Esophagus muscularis mucosa (tissue), 4 donors: ENCODE measurements at regions not wholly inside any gene's neighbourhood (a gene's known extent, or its start where the extent isn't known, plus 50 kb on each side); places are given as distances from the start of the nearest gene placed in this dataset.
"Not testable (repeated sequence)": the region's sequence is repeated elsewhere in the genome, so short reads cannot be mapped to it uniquely, and the experiment has no call there.

Experiments used
- EP300 ChIP-seq: sonication (generic); formaldehyde crosslinking; IDR thresholded peaks from one replicate; pipeline ENCODE4 v1.6.1; 2017; ENCODE audit warnings: antibody characterized with exemption
- POLR2A ChIP-seq: fragments of 450-650 bp; IDR thresholded peaks from one replicate; pipeline ENCODE4 v1.6.1; 2017; ENCODE audit warnings: antibody characterized with exemption, moderate library complexity, mild to moderate bottlenecking, low read depth
- POLR2AphosphoS5 ChIP-seq, 2 donors: sonication (generic); formaldehyde crosslinking; IDR thresholded peaks; one replicate each; pipeline ENCODE4 v1.6.1; 2017; ENCODE audit warnings: antibody characterized with exemption in 2 of 2
- TF ChIP-seq, protein P1 (sequence below), 3 experiments: fragments of 200-600 bp in 2 of 3; fragments of 450-650 bp in 1 of 3; sonication (generic) in 2 of 3; IDR thresholded peaks; one replicate each; pipeline ENCODE4 v1.5.1; 2017 to 2019; ENCODE audit warnings: antibody characterized with exemption in 3 of 3, mild to moderate bottlenecking in 2 of 3, moderate library complexity in 1 of 3

DNA sequence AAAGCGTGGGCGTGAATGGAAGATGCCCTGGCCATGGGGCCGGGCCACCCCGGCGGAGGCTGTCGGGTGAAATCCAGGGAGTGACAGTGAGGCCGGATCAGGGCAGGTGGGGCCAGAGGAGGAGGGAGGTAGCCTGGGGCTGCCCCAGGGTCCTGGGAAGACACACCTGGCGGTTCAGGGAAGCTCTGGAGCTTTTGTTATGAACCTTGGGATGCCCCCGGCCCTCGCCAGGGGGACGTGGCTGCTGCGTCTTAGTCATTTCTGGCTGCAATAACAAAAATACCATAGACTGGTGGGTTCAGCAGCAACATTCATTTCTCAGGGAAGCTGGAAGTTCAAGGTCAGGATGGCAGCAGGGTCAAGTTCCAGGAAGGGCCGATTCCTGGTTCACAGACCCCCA lies 66.3 kb downstream of the TMEM121 start:
- TF ChIP-seq, protein P1, sequence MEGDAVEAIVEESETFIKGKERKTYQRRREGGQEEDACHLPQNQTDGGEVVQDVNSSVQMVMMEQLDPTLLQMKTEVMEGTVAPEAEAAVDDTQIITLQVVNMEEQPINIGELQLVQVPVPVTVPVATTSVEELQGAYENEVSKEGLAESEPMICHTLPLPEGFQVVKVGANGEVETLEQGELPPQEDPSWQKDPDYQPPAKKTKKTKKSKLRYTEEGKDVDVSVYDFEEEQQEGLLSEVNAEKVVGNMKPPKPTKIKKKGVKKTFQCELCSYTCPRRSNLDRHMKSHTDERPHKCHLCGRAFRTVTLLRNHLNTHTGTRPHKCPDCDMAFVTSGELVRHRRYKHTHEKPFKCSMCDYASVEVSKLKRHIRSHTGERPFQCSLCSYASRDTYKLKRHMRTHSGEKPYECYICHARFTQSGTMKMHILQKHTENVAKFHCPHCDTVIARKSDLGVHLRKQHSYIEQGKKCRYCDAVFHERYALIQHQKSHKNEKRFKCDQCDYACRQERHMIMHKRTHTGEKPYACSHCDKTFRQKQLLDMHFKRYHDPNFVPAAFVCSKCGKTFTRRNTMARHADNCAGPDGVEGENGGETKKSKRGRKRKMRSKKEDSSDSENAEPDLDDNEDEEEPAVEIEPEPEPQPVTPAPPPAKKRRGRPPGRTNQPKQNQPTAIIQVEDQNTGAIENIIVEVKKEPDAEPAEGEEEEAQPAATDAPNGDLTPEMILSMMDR (IDR thresholded peaks at IDR 0.05) = not testable (repeated sequence)
- TF ChIP-seq POLR2A; POLR2AphosphoS5 (IDR thresholded peaks at IDR 0.05); EP300: not testable (repeated sequence)
